HG02885 (cell line): ENCODE measurements at regions not wholly inside any gene's neighbourhood (a gene's known extent, or its start where the extent isn't known, plus 50 kb on each side); places are given as distances from the start of the nearest gene placed in this dataset.
"Not testable (repeated sequence)": the region's sequence is repeated elsewhere in the genome, so short reads cannot be mapped to it uniquely, and the experiment has no call there.

Experiments used
- ATAC-seq: cut with Tn5 transposase; IDR thresholded peaks from one replicate; pipeline ENCODE4 v1.9.1; 2021; ENCODE audit warnings: mild to moderate bottlenecking; ENCODE audit not compliant: unreplicated experiment, poor library complexity

DNA sequence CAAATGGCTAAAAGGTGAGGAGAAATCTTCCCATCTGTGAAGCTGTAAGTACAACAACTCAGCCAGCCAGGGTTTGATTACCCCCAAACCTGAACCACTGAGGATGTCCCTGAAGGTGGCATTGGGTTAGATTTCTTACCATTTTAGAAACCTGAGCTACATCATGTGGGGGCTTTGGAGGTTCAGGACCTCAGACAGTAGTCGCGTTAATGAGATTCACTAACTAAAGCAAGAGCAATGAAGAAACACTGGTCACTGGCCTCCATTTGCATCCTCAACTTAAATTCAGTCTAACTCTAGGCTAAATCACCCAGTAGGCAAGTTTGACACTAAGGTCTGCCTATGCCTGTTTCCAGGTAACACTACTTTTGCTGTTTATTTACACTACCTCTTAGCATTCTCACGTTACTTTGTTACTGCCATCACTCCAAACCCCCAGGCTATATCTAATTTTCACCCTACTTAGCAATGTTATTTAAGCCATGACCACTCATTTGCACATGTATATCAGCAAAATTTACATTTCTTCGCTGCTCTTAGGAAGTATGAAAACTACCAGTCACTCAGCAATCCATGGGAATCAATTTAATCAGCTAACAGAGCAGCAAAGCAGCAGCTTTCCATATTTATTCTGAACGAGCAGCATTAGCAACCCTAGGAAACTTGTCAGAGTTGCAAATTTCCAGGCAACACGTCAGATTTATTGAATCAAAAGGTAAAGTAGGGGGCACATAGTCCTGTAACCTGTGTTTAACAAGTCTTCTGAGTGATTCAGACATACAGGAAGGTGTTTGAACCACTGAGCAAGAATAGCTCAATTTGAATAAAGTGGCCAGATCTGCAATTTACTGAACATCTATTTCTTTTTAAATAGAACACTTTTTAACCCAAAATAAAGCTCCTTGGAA lies 788.4 kb upstream of the SORCS1 start:
- no peak for ATAC-seq

DNA sequence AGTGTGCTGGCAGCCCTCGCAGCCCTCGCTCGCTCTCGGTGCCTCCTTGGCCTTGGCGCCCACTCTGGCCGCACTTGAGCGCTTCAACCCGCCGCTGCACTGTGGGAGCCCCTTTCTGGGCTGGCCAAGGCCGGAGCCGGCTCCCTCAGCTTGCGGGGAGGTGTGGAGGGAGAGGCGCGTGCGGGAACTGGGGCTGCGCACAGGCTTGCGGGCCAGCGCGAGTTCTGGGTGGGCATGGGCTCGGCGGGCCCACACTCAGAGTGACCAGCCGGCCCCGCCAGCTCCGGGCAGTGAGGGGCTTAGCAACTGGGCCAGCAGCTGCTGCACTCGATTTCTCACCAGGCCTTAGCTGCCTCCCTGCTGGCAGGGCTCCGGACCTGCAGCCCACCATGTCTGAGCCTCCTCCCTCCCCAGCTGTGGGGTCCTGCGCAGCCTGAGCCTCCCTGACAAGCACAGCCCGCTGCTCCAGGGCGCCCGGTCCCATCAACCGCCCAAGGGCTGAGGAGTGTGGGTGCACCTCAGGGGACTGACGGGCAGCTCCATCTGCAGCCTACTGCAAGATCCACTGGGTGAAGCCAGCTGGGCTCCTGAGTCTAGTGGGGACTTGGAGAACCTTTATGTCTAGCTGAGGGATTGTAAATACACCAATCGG lies 786.0 kb upstream of the SORCS1 start:
- not testable (repeated sequence) for ATAC-seq

DNA sequence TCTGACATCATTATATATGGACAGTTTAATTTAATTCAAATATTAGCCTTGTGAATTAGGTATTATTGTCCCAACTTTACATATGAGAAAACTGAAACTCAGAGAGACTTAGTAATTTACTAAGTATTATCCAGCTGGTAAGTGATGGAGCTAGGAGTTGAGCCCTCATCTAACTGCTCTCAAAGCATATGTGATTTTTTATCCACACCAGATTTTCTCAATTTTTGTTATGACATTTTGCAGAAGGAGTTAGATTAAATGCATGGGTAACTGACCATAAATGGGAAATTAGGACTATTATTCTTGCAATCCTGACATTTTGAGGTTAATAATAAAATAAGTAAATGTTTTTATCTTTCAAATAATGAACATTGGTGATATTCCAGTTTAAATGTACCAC lies 778.3 kb upstream of the SORCS1 start:
- no peak for ATAC-seq

DNA sequence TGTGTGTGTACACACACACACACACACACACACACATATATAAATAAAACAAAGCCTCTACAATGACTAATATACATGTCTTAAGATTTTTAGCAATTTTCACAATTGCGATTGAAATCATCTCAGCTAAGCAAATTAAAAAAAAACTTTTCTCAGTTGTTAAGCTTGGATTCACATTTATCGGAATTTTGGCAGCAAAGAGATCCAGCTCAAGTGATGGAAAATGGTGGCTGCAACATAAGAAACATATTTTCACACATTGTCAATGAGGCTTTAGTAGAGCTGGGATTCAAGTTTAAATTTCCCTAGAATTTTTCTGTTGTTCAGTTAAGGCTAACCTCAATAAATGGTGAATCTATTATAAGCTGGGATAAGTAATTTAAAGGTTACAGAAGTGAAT lies 768.6 kb upstream of the SORCS1 start:
- ATAC-seq, result no peak

DNA sequence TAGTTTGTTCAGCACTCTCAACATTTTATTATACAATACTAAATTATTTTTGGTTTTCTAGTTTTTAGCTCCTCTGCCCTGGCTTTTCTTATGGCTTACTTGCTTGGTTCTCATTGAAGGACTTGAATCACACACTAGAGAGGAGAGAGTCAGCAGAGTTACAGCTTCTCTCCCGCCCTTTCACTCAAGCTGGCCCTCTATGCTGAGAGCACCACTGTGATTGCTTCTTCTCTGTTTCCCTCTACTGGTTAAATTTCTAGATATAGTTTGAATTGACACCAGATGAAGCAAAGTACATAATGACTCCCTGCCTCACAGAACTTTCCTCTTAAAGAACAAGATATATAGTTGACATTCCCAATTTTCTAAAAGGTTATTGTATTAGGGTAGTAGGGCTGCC lies 767.3 kb upstream of the SORCS1 start:
- no peak for ATAC-seq

DNA sequence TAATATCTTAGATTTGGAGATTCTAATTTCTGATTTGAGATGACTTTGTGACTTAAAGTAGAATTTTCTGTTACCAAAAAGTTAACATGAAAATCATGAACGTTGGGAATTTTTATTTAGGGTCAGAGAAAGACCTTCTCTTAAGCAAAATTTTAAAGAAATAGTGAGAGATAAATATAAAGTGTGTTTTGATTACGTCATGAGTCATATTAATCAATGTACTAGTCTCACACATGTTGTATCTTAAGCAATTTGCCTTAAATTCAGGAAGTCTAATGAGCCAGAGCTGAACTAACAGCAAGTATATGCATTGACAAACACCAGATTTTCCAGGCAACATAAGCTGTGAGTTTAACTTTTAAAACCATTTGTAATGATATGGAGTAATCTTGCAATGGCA lies 765.5 kb upstream of the SORCS1 start:
- ATAC-seq, result no peak

DNA sequence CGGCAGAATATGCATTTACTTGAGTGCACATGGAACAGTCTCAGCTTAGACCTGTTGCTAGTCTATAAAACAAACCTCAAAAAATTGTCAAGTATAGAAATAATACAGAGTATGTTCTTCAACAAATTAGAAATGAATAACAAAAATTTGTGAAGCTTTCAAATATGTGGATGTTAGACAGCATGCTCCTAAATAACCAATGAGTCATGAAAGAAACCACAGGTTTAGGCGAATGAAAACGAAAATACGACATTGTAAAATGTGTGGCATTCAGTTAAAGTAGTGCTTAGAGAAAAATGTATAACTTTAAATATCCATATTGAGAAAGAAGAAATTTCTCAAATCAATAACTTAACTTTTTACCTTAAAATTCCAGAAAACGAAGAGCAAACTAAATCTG lies 760.0 kb upstream of the SORCS1 start:
- ATAC-seq, result no peak

GRCh38 chr10:107919626-107920235 lies 755.2 kb upstream of the SORCS1 start:
- ATAC-seq, result no peak

GRCh38 chr10:107918171-107918570 lies 753.7 kb upstream of the SORCS1 start:
- no peak for ATAC-seq

DNA sequence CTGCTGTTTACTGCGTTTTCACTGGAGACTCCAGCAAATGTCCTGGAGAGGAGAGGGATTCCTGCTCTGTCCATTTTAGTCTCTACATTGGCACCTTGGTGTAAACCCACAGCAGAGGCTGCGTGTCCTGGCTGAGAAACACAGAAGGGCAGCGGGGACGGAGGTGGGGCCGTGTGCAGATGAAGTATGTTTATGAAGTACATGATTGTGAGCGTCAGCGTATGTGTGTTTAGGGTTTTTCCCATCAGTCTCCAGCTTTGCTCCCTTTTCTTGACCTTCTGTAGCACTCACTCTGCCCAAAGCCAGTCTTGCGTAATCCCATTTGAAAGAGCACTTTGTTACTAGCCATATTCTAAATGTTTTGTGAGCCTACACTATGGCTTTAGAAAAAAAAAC lies 750.7 kb upstream of the SORCS1 start:
- ATAC-seq, result no peak

- no peak for ATAC-seq
Observed at GRCh38 chr10:107914450-107915214, 750.1 kb upstream of the SORCS1 start.

- no peak for ATAC-seq
Observed at GRCh38 chr10:107913317-107914294, 749.1 kb upstream of the SORCS1 start.

DNA sequence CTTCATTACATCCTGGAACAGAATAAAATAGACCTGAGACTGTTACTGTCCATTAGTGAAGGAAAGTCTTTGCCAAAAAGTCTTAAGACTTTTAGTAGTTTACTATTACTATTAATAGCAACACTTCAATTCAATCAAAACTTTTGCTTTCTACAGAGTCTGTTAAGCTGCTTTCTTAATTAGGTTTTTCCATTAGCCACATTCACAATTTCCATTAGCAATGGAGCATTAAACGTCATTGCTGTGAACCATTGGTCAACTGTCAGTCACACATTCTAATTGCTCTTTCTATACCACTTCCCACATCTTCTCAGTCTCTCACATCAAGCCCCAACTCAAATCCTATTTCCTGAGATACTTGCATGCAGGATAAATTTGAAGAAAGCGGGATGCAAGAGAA lies 736.6 kb upstream of the SORCS1 start:
- ATAC-seq, result no peak

DNA sequence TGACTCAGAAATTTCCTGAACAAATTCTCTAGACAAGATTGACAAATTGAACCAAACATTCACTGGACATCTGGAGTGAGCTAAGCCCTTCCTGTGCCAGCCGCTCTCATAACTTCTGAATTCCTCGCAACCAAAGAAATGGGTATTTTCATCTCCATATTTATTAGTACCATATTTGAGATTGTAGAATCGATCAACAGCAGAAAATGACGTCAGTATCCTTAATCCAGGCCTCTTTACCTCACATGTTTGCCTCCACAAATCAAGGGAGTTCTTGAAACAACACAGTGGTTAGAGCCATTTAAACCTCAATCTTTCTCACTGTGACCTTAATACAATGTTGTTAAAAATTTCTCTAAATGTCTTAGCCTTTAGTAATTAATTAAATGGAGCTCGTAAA lies 735.6 kb upstream of the SORCS1 start:
- ATAC-seq, result no peak

DNA sequence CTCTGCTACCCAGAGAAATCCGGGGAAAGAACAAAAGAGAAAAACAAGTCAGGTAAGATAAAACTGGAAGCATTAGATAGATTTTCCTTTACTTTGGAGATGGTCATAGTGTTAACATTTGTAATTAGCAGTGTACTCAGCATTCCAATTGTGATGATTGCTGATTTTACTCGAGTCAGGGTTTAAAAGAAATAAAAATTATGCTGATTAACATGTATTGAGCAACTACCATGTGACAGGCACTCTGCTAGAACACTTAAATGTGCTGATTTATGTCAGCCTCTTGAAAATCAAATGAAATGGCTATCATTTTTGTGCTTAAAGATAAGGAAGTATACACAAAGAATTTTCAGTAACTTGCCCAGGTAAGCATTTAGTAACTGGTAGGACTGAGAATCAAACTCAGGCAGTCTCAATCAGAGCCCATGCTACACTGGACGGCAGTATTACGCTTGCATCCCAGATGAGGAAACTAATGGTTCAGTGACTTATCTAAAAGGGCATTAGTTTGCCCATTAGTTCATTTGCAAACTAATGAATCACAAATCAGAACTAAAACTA lies 735.1 kb upstream of the SORCS1 start:
- no peak for ATAC-seq

- ATAC-seq, result no peak
Observed at GRCh38 chr10:107899075-107899474, 734.6 kb upstream of the SORCS1 start.

DNA sequence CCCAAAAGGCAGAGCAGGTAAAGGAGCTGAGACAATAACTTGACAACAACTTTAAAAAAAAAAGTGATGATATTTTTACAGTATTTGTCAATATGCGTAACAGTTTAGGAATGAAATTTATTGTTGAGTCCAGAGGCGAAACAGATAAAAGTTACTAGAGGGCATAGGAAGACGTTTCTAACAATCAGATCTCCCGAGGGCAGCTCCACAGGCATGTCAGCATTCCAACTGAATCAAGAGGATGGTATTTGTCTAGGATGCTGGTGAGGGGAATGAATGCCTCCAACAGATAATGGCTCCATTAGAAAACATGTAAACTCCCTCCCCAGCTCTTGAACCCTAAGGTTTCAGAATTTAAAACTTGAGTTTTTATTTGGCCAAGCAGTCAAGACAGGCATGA lies 733.9 kb upstream of the SORCS1 start:
- ATAC-seq, result no peak

GRCh38 chr10:107894516-107894915 lies 730.0 kb upstream of the SORCS1 start:
- ATAC-seq, result no peak

GRCh38 chr10:107889105-107889504 lies 724.6 kb upstream of the SORCS1 start:
- ATAC-seq, result no peak
